HG03460 (cell line): ENCODE measurements at regions not wholly inside any gene's neighbourhood (a gene's known extent, or its start where the extent isn't known, plus 50 kb on each side); places are given as distances from the start of the nearest gene placed in this dataset.

Source experiments
- ATAC-seq: cut with Tn5 transposase; IDR thresholded peaks from one replicate; pipeline ENCODE4 v1.9.1; 2021; ENCODE audit not compliant: unreplicated experiment

DNA sequence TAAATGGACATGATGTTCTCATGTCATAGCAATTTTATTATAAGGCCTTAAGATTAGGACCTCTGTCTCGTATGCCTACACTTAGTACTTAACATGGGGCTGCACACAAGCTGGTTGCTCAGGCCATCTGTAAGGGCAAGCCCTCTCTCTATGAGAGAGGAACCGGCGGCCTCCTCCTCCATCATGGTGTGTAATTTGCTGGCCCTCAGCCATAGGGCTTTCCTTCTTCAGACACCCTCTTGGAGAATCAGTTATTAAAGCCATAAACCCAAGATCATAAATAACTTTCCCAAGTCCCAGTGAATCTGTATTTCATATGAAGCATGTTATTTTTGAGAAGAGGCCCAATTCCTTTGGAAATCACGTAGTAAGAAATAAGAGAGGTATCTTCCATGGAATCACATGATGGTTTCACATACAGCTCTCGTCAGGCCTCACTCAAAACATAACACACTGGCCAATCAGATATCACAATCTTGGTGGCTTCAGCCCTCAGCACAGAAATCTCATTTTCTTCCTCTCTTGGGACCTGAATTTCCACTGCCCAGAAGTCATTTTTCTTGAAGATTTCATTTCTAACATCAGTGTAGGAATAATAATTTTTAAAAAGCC is 92.6 kb downstream of the RDH14 start:
- ATAC-seq = no peak

DNA sequence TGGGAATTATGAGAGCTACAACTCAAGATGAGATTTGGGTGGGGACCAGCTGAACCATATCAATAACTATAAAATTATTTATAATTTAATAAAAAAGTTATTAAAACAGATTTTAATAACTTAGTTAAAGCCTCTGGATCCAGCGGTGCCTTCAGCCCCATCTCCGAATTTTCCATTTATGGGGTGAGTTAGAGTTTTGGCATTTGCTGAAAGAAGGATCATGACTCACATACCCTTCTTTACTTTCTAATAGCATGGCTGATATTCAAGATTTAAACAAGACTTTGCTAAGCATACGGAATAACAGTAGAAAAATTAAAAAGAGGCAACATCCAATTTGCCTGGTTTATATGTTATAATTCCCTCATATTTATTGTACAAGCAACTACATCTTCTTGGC is 94.5 kb downstream of the RDH14 start:
- no peak for ATAC-seq

DNA sequence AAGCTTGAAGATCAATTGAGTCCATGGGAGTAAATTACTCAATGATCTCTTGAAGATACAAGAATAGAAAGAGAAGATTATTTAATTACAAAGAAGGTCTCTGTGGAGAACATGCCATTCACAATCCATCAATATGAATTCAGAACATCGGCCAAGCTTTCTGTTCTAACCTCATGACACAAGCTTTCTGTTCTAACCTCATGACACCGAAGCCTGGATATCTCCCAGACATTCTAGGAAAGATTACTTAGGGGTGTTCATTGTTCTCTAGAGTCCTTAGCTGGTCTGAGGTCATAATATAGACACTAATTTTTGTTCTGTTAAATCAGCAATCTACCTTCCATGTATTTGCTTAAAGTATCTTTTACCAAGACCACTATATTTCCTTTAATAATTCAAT is 95.5 kb downstream of the RDH14 start:
- no peak for ATAC-seq

DNA sequence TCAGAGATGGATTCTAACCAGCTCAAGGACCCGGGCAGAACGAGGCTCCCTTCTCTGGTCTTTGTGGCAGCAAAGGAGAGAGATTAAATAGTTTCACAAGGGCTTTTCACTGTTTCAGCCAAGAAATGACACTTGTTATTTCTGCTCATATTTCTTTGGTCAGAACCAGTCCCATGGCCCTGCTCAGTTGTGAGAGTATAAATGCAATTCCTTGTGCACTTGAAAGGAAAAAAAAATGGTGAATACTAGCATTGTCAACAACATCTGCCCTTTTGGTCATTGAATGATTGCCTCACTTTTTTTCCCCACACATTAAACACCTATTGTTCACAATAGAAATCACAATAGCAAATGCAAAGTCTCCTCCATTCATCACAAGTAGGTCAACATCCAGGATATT is 104.4 kb downstream of the RDH14 start:
- ATAC-seq = no peak

DNA sequence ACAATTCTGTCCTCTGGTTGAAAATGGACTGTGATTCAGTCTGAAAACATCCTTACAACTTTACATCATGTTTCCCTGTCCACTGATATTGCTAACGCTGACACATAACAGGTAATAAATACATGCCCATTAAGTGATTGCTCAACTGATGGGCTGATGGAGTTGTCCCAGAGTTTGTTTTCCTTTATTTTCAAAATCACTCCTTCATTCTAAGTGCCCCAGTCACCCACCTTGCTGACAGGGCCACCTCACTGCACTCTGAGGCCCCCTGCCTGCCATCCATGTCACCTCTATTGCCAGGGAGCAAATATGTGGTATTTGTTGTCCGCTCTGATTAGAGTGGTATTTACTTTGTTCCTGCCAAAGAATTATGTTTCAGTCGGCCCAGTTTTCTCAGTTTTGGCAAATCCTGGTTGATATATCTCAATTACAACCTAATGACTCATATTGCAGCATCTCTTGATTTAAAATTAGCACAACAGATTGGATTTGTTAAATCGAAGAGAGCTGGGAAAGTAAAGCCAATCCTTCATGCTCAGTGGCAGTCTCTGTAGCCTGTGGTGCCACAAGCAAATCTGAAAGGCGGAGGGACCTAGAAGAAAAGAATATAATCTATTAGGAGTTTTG is 105.1 kb downstream of the RDH14 start:
- ATAC-seq = no peak

DNA sequence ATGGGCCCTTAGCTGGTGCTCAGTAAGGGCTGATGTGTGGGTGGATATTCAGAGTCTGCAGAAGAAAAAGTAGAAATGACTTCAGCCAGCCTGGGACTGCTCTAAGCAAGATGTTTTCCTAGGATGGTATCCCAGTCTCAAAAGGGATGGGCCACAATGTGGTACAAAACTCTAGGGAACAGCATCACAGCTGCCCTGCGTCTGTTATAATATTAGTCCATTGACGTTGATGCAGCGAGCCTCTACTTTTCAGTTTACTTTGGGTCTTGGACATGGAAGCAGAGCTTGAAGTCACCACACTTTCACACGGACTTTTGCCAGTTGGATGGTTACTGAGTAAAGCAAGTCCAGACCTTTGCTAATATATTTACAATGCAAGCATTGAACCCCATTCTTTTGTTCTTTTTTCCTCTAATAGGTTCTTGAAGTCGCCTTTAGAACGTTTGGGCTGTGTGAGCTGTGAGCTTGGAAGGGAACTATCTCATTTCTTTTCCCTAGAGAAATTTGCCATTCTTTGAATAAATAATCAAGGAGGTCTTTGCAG is 105.7 kb downstream of the RDH14 start:
- no peak for ATAC-seq

DNA sequence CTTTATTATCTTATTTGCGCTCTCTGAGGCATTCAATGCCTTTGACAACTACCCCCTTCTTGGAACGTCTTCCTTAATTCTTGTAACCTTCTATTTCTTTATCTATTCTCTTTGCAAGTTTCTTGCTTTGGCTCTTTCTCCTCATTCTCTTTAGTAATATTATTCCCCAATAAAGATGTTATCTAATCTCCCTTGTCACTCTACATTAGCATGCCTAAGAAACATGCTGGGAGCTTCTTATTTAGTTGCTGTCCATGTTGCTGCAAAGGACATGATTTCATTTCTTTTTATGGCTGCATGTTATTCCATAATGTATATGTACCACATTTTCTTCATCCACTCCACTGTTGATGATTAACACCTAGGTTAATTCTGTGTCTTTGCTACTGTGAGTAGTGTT is 113.7 kb downstream of the RDH14 start:
- ATAC-seq = no peak

DNA sequence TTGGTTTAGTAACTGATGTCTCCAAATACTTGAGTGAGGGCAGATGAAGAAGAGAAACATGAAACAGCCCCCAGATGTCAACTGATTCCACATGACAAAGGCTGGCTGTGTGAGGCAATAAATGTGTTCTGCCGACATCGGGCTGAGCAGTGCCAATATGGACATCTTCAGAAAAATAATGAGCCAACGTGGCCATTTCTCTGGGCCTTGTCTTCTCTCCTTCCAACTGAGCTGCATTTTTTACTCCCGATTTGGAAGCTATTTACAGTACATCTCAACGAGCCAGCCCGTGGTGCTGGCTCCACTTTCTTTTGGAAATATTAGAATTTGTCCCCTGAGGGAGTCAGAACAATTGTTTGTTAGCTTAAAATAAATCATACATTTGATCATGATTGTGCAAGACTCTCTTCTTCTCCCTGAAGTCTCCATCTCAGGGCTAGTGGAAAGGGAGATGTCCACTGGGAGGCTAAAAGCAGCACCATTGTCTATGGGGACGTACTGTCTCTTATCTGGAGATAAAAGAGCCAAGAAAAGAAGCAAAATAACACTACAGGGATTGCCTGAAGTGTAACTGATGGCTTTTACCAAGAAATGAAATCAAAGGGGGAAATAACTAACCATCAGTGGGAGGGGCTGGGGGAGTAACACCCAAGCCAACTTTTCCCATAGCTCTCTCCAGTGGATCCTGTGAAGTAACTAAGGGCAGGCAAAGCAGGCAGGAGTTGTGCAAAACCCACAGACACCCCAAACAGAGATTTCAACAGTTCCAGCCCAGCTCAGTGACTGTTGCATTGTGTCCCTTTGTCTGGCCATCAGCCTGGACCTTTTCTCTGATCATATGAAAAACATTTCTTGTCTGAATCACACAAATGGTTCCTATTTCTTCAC is 114.8 kb downstream of the RDH14 start:
- ATAC-seq = no peak

DNA sequence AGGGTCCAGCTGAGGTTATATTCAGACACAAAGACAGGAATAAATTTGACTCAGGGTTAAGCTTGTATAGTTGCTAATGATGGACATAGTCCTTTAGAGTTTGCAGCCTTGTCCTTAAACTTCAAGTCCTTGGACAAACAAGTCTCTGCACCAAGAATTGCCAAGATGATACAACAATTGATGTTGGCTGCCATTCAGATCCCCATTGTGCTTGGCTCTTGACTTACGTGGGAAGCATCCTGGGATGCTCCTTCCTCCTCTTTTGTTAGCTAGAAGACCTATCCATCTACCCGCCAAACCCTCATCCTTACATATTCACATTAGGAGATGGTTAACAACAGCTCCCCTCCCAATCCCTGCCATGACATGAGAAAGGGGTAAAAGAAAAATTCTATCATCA is 115.6 kb downstream of the RDH14 start:
- no peak for ATAC-seq

DNA sequence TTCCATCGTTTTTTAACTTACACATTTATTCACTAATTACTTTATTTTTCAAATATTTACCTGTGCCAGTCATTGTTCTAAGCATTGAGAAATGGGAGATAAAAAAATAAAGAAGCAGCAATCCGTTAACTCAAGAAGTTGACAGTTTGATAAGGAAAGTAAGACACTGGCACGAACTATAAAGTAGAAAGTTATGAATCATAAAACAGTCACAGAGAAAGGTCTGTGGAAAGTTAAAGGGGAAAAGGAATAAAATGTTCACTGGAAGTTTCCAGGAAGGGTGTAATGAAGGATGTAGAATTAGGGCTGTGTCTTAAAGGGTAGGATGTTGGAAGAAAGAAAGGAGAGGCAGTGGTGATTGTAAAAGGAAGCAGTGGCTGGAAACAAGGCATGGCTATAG is 118.9 kb downstream of the RDH14 start:
- ATAC-seq = no peak

DNA sequence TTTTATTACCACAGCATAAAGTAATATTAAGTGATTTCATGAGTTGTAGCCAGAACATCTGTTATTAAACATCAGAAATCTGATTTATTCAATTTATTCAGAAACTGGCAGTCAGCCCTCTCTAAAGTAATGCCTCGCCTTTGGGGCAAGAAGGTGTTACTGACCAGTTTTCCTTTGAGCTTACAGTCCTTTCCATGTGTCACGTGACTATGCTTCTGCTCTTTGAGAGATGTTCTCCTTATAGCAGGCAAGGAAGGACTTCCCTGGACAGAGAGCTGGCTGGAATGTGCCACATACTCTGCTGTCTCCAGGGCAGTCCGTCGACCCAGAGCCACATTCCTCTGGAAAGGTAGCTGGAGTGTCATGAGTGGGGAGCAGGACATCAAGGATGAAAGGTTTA is 119.7 kb downstream of the RDH14 start:
- no peak for ATAC-seq

DNA sequence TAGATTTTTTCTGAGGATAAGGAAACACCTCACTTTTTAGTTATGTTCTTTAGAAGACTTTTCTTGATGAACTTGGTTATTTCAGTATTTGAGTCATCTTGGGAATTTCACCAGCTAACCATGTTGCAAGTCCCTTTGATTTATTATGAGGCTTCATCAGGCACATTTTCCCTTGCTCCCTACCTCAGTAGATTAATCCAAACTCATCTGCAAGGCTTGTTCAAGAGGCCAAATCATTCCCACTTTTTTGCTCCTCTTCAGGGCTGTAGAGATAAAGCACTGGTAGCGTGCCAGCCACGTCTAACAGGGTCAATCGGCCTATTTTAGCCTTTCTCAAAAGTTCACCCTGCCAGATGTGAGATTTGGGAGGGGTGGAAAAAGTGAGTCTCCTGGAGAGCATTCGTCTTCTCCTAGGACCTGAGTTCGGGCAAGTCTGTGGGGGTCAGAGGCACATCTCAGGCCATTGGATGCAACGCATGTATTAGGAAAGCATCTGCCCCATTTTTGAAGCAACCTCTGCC is 120.3 kb downstream of the RDH14 start:
- no peak for ATAC-seq

DNA sequence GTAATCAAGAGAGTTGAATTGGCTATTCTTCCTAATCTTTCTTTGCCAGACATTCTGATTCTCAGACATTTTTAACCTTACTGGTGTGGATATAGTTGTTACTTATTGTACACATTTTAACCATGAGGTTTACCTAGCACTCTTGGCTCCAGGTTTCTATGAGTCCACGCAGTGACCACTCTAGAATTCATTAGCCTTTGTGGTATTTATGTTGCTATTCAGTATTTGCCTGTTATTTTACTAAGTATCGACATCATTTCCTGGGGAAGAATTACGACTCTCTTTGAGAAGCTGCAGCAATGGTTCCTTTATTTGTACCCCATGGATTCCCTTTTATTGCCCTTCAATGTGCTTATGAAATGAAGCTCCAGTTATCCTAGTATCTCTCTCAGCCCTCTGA is 120.7 kb downstream of the RDH14 start:
- ATAC-seq = no peak

DNA sequence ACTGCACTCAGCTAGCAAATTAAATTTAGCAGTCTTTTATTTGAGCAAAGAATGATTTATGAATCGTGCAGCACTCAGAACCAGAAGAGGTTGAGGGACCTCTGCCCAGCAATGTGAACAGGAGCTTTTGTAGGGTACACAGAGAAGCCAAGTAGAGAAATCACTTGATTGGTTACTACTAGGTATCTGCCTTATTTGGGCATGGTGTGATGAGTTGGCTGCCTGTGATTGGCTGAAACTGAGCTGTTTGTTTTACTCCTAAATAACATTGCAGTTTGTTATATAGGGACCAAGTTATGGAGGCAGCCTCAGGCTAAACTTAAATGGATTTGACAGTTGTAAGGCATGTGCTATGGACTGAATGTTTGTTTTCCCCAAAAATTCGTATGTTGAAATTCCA is 122.5 kb downstream of the RDH14 start:
- ATAC-seq = no peak

DNA sequence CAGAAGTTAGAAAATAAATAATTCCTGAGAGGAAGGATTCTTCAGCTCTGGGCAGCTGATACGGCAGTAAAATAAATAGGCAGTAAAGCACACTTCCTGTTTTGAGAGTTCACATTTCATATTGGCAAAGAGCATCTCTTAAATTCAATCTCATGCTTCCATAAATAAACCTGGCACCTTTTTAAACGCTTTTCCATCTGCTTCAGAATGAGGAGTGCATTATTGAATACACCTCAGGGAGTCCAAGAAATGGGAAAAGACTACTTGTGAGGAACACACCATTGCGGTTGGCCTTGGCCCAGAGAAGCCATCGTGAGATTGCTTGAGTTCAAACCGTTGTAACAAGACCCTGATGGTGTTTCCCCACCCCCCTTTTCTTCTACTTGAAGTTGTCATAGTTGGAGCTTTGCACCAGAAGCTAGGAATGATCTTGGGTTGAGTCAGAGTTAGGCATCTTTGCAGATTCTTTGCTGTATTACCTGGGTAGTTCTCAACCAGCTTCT is 123.9 kb downstream of the RDH14 start:
- no peak for ATAC-seq

DNA sequence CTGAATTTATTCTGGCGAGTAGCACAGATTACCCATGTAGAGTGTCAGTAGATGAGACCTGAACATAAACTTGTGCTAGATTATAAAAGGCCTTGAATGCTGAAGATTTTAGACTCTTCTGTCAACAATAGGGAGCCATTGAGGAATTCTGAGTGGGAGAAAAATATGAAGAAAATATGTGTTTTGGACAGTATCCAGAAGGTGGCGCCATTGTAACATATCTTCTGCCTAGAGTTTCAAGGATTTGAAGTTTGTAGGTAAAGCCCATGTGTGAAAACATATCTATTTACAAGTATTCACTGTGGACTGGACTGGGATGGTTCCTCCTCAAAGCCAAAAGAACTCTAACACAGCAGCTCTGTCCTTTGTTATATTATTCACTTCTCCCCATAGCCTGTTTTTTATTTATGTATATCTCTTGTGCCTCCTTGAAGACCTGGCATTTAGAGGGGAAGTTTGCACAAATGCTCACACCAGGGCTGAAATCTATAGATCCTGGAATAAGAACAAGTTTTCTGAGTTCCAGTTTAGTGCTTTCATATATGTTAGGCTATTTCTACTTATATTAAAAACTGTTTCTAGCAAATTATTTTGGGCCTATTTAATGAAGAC is 124.9 kb downstream of the RDH14 start:
- no peak for ATAC-seq

DNA sequence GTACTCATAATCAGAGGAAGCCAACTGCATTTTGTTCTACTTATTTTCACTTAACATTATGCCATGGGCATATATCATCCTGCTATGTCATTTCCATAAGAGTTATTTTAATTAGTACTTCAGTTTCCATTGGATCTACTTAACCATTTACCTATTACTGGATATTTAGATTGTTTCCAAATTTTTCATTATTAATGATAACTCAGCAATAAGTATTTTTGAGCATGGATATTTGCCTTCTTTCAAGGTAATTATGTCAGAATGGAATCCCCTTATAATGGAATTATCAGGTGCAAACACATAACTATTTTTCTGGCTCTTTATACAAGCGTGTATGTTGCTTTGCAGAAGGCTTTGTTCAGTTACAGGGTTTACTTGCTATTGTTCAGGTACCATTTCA is 126.6 kb downstream of the RDH14 start:
- ATAC-seq = no peak

DNA sequence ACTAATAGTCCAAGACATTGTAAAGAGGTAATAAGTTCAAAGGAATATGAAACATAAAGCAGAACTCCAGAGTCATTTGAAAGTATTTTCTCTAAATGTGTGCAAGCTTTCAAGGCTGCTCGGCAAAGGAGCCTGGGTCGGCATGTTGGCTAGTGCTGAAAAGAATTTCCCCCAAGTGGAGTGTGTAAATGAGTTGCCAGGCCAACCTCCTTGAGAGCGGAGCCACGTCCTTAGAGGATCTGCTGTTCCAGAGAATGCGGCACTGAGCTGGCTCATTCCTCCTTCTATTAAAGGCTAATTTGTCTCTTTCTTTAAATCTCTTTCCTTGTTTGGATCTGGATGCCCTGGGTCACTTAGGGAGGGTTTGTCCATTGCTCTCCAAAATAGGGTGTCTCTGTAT is 127.5 kb downstream of the RDH14 start:
- no peak for ATAC-seq

DNA sequence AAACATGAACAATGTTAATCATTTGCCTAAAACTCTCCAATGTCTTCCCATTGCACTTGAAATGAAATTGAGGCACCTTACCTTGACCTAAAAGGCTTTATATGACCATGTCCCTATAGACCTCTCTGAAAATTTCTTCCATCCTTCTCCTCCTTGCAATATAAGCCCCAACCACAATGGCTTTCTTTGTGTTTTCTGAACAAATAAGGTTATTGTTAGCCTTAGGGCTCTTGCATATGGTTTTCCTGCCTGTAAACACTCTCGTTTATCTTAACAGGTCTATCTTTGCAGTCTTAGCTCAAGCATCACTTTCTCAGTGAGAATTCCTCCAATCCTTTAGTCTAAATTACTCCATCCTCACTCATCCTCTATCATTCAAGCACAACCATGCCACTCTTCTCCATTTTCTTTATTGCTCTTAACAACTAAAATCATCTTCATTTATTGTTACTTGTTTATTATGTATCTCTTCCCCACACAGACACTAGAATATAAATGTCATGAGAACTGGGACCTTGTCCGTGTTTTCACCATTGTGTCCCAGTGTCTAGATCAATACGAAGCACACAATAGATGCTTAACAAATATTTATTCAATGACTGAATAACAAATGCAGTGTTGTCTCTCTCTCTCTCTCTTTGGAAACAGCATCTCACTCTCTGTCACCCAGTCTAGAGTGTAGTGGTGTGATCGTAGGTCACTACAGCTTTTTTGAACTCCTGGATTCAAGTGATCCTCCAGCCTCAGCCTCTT is 129.3 kb downstream of the RDH14 start:
- no peak for ATAC-seq

DNA sequence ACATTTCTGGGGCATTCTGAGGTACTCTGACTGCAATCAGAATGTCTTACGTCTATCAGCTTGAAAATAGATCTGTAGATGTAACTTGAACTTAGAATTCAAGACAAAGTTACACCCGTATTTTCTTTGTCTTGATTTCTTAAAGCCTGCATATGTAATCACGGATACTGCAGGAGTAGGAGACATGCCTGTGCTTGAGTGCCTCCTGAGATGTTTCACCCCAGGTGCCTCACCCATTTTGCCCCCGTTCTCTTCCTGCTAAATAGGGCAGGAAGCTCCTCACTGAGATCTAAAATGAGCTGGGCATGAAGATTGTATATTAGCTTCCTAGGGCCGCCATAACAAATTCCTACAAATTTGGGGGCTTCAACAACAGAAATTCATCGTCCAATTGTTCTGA is 131.9 kb downstream of the RDH14 start:
- no peak for ATAC-seq
